22Rv1 (cell line): ENCODE measurements at regions not wholly inside any gene's neighbourhood (a gene's known extent, or its start where the extent isn't known, plus 50 kb on each side); places are given as distances from the start of the nearest gene placed in this dataset.

ENCODE experiments used
- ZFX ChIP-seq: fragments of 450-650 bp; IDR thresholded peaks from 2 replicates; pipeline ENCODE4 v1.6.1; 2017; ENCODE audit warnings: antibody characterized with exemption, borderline replicate concordance
- TF ChIP-seq, protein P1 (sequence below): fragments of 450-650 bp; IDR thresholded peaks from 2 replicates; pipeline ENCODE4 v1.5.1; 2017; ENCODE audit warnings: mild to moderate bottlenecking

DNA sequence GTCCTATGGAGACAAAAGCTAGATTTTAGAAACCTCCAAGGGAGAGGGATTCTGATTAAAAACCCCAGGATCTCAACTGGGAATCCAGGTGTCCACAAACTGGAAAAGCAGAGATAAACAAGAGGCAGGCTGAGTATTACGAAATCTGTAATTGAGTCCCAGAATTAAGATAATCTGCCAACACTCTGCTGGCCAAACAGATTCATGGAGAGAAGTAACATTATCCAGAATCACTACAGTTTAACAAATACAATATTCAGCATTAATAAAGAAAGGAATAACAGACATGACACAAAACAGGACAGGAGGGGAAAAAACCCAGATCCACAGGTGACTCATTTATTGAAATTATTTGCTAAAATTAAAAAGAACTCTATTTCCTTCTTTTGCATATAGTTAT, 227.2 kb upstream of the NANOGP8 start:
- TF ChIP-seq, protein P1, sequence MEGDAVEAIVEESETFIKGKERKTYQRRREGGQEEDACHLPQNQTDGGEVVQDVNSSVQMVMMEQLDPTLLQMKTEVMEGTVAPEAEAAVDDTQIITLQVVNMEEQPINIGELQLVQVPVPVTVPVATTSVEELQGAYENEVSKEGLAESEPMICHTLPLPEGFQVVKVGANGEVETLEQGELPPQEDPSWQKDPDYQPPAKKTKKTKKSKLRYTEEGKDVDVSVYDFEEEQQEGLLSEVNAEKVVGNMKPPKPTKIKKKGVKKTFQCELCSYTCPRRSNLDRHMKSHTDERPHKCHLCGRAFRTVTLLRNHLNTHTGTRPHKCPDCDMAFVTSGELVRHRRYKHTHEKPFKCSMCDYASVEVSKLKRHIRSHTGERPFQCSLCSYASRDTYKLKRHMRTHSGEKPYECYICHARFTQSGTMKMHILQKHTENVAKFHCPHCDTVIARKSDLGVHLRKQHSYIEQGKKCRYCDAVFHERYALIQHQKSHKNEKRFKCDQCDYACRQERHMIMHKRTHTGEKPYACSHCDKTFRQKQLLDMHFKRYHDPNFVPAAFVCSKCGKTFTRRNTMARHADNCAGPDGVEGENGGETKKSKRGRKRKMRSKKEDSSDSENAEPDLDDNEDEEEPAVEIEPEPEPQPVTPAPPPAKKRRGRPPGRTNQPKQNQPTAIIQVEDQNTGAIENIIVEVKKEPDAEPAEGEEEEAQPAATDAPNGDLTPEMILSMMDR: no peak
- TF ChIP-seq ZFX: no peak
